Astrocyte (in vitro differentiated cells and primary cell): ENCODE measurements at regions not wholly inside any gene's neighbourhood (a gene's known extent, or its start where the extent isn't known, plus 50 kb on each side); places are given as distances from the start of the nearest gene placed in this dataset.

Experiments
- DNase-seq: peaks from one replicate; pipeline ENCODE4 v3.0.0-alpha.2; 2010; ENCODE audit warnings: low read depth
- FAIRE-seq: peaks from 2 replicates; lab custom pipeline; 2011; peaks lifted over from hg19 to GRCh38; lab: Jason Lieb, UNC
- H2AFZ ChIP-seq: 2 replicates; pipeline ENCODE4 v1.6.0; 2012; ENCODE audit warnings: low read depth, low read length, inconsistent platforms
- H3K27ac ChIP-seq: 2 replicates; pipeline ENCODE4 v1.5.1; 2011; ENCODE audit warnings: low read depth, low read length, inconsistent platforms
- H3K27me3 ChIP-seq: 2 replicates; pipeline ENCODE4 v1.6.0; 2011; ENCODE audit warnings: low read length, inconsistent platforms; ENCODE audit not compliant: insufficient read depth
- H3K36me3 ChIP-seq: 2 replicates; pipeline ENCODE4 v1.5.1; 2011; ENCODE audit warnings: low read length, inconsistent platforms; ENCODE audit not compliant: insufficient read depth
- H3K4me1 ChIP-seq: 2 replicates; pipeline ENCODE4 v1.5.1; 2011; ENCODE audit warnings: low read length, inconsistent platforms; ENCODE audit not compliant: insufficient read depth
- H3K4me2 ChIP-seq: 2 replicates; pipeline ENCODE4 v1.6.0; 2012; ENCODE audit warnings: low read length, inconsistent platforms
- H3K4me3 ChIP-seq: 2 replicates; pipeline ENCODE4 v1.5.1; 2011; ENCODE audit warnings: low read depth, mild to moderate bottlenecking, low read length, inconsistent platforms; ENCODE audit not compliant: insufficient read depth
- H3K79me2 ChIP-seq: 2 replicates; pipeline ENCODE4 v1.6.0; 2012; ENCODE audit warnings: mild to moderate bottlenecking, low read length, inconsistent platforms; ENCODE audit not compliant: insufficient read depth
- H3K9ac ChIP-seq: 2 replicates; pipeline ENCODE4 v1.6.0; 2012; ENCODE audit warnings: mild to moderate bottlenecking, low read length, inconsistent platforms
- H3K9me3 ChIP-seq: 2 replicates; pipeline ENCODE4 v1.5.1; 2012; ENCODE audit warnings: low read depth, mild to moderate bottlenecking, low read length, inconsistent platforms; ENCODE audit not compliant: insufficient read depth
- H4K20me1 ChIP-seq: 2 replicates; pipeline ENCODE4 v1.6.0; 2012; ENCODE audit warnings: low read length, inconsistent platforms; ENCODE audit not compliant: insufficient read depth
- H3K27ac Mint-ChIP-seq: one replicate; pipeline ENCODE4 v1.8.0; 2021; ENCODE audit warnings: mild to moderate bottlenecking, mixed read lengths; ENCODE audit not compliant: unreplicated experiment
- H3K27me3 Mint-ChIP-seq: one replicate; pipeline ENCODE4 v1.8.0; 2021; ENCODE audit warnings: low read depth, mixed read lengths; ENCODE audit not compliant: unreplicated experiment
- H3K36me3 Mint-ChIP-seq: one replicate; pipeline ENCODE4 v1.8.0; 2021; ENCODE audit warnings: low read depth, mixed read lengths; ENCODE audit not compliant: unreplicated experiment
- H3K4me1 Mint-ChIP-seq: one replicate; pipeline ENCODE4 v1.8.0; 2021; ENCODE audit warnings: low read depth, mixed read lengths; ENCODE audit not compliant: unreplicated experiment
- H3K4me3 Mint-ChIP-seq: one replicate; pipeline ENCODE4 v1.8.0; 2021; ENCODE audit warnings: mild to moderate bottlenecking, moderate library complexity, mixed read lengths; ENCODE audit not compliant: unreplicated experiment
- H3K9me3 Mint-ChIP-seq: one replicate; pipeline ENCODE4 v1.8.0; 2021; ENCODE audit warnings: mild to moderate bottlenecking, mixed read lengths; ENCODE audit not compliant: unreplicated experiment
- CTCF ChIP-seq: IDR thresholded peaks from 2 replicates; pipeline ENCODE4 v1.5.1; 2011; ENCODE audit warnings: low read depth, mild to moderate bottlenecking, inconsistent platforms, low read length, moderate library complexity; ENCODE audit not compliant: insufficient read depth
- EZH2 ChIP-seq: IDR thresholded peaks from 2 replicates; pipeline ENCODE4 v1.6.1; 2012; ENCODE audit warnings: mild to moderate bottlenecking, low read length, inconsistent platforms; ENCODE audit not compliant: insufficient read depth

GRCh38 chr1:189438808-189439207 is 1038.9 kb downstream of the BRINP3 start:
- no peak overlapping the region for H3K4me2 ChIP-seq
- H2AFZ ChIP-seq = no peak overlapping the region
- H3K9ac ChIP-seq = no peak overlapping the region
- no peak for DNase-seq
- no peaks in the 10 kb centered on the region for H3K9me3 ChIP-seq
- Mint-ChIP-seq H3K4me3 (no peak overlapping the region), H3K36me3 (no peaks in the 10 kb centered on the region), H3K9me3 (no peaks in the 10 kb centered on the region), H3K27ac (no peak overlapping the region), H3K4me1 (no peaks in the 10 kb centered on the region), H3K27me3 (no peaks in the 10 kb centered on the region)
- H4K20me1 ChIP-seq = no peaks in the 10 kb centered on the region
- no peaks in the 10 kb centered on the region for H3K4me1 ChIP-seq
- H3K36me3 ChIP-seq = no peaks in the 10 kb centered on the region
- H3K79me2 ChIP-seq = no peaks in the 10 kb centered on the region
- no peak overlapping the region for H3K4me3 ChIP-seq
- TF ChIP-seq EZH2 = no peak
- no peak for TF ChIP-seq CTCF
- no peak for FAIRE-seq
- no peak overlapping the region for H3K27ac ChIP-seq
- H3K27me3 ChIP-seq = no peaks in the 10 kb centered on the region

GRCh38 chr1:189463166-189463565 is 1014.5 kb downstream of the BRINP3 start:
- Histone ChIP-seq H3K27me3 (no peaks in the 10 kb centered on the region), H4K20me1 (no peaks in the 10 kb centered on the region), H3K36me3 (no peaks in the 10 kb centered on the region), H3K4me1 (no peaks in the 10 kb centered on the region), H3K4me3 (no peak overlapping the region), H3K27ac (no peak overlapping the region), H3K9me3 (no peaks in the 10 kb centered on the region), H3K9ac (no peak overlapping the region), H3K79me2 (no peaks in the 10 kb centered on the region), H2AFZ (no peak overlapping the region), H3K4me2 (no peak overlapping the region)
- DNase-seq = no peak
- Mint-ChIP-seq H3K4me1 (peaks cover 3% of the 10 kb centered on the region), H3K27me3 (no peaks in the 10 kb centered on the region), H3K9me3 (no peaks in the 10 kb centered on the region), H3K36me3 (no peaks in the 10 kb centered on the region), H3K4me3 (no peak overlapping the region), H3K27ac (no peak overlapping the region)
- TF ChIP-seq CTCF (no peak), EZH2 (no peak)
- FAIRE-seq = no peak

GRCh38 chr1:189496768-189497167 is 980.9 kb downstream of the BRINP3 start:
- FAIRE-seq (no peak), DNase-seq (no peak)
- TF ChIP-seq CTCF (no peak), EZH2 (no peak)
- H3K4me2 ChIP-seq = no peak overlapping the region
- no peaks in the 10 kb centered on the region for H3K36me3 Mint-ChIP-seq
- no peaks in the 10 kb centered on the region for H3K36me3 ChIP-seq
- H3K4me3 ChIP-seq = no peak overlapping the region
- H3K27ac Mint-ChIP-seq = no peak overlapping the region
- H3K9ac ChIP-seq = no peak overlapping the region
- H2AFZ ChIP-seq = no peak overlapping the region
- H3K4me1 ChIP-seq = no peaks in the 10 kb centered on the region
- no peaks in the 10 kb centered on the region for H3K27me3 ChIP-seq
- no peaks in the 10 kb centered on the region for H3K4me1 Mint-ChIP-seq
- H3K27me3 Mint-ChIP-seq = no peaks in the 10 kb centered on the region
- no peaks in the 10 kb centered on the region for H4K20me1 ChIP-seq
- H3K4me3 Mint-ChIP-seq = no peak overlapping the region
- no peaks in the 10 kb centered on the region for H3K9me3 ChIP-seq
- no peaks in the 10 kb centered on the region for H3K79me2 ChIP-seq
- no peaks in the 10 kb centered on the region for H3K9me3 Mint-ChIP-seq
- H3K27ac ChIP-seq = no peak overlapping the region
